Right cardiac atrium (tissue), 5 donors: ENCODE measurements at regions not wholly inside any gene's neighbourhood (a gene's known extent, or its start where the extent isn't known, plus 50 kb on each side); places are given as distances from the start of the nearest gene placed in this dataset.
A peak's percentile ranks its signal among the peaks of the same experiment; 100 is the strongest.

Experiments used
- ATAC-seq, 2 donors: fragments of 200-7000 bp; cut with Tn5 transposase; one replicate each; pipeline versions ENCODE4 v1.8.0 to v1.9.1; 2020; ENCODE audit warnings: moderate library complexity in 2 of 2, mild to moderate bottlenecking in 1 of 2
- DNase-seq, 3 donors: peaks; one replicate each; pipeline ENCODE4 v3.0.0-alpha.2; 2020
- H3K27ac ChIP-seq: one replicate; pipeline ENCODE4 v1.5.1; 2013; ENCODE audit warnings: mild to moderate bottlenecking, low read length, control low read depth, moderate library complexity
- H3K27me3 ChIP-seq: one replicate; pipeline ENCODE4 v1.6.1; 2013; ENCODE audit not compliant: control insufficient read depth, insufficient read depth
- H3K4me1 ChIP-seq: one replicate; pipeline ENCODE4 v1.6.1; 2013; ENCODE audit warnings: low read length; ENCODE audit not compliant: control insufficient read depth, insufficient read depth
- H3K4me3 ChIP-seq: one replicate; pipeline ENCODE4 v1.5.1; 2013; ENCODE audit warnings: low read length, control low read depth
- H3K9me3 ChIP-seq: one replicate; pipeline ENCODE4 v1.6.1; 2013; ENCODE audit warnings: low read length; ENCODE audit not compliant: control insufficient read depth
- WGBS: extraction: QIAGEN DNeasy Blood & Tissue Kit; methylation state at CpG from one replicate; pipeline ENCODE4 v1.1.7; 2013; 5-methylcytosine and 5-hydroxymethylcytosine counted together
- intact Hi-C, 4 donors: fragments of 100-400 bp; cut with DNase I; formaldehyde crosslinking; loops; one replicate each; pipeline versions ENCODE4 v1.11.0 to v1.14.0; 2022 to 2023
- donor health status: healthy with polysubstance abuse.
- donor health status: DM: no; HTN: yes; CAD: no.
- donor health status: DM: no; HTN: no; CAD: no.
- donor health status: DM: no; HTN: yes; CAD: no; lungs with severe emphysema.
- donor health status: DM: yes; HTN: yes; CAD: no.

DNA sequence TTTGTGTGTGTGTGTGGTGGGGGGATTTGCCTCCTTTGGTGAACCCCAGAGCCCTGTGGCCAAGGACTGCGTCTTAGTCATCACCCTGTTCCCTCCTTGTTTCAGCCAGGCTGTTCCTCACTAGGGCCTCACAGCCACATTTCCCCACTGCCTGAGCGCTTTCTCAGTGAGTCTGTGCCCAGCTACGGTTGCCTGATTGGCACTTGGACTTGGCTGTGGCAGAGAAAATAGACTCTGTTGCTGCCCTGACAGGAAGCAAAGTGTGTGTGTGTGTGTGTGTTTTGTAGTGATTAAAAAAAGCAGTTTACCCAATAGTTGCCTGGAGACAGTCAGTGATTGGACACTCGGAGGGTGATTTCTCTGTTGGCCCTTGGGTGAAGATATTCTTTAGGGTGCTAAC is 113.0 kb downstream of the UCHL1 start:
- Histone ChIP-seq H3K27me3 (no peaks in the 10 kb centered on the region), H3K4me1 (peaks cover 20% of the 10 kb centered on the region), H3K9me3 (no peaks in the 10 kb centered on the region), H3K4me3 (no peak overlapping the region), H3K27ac (peak overlapping the region; percentile 48)
- intact Hi-C loops, result loop anchor here in 2 of 4 donors (10.0 kb wide), 2 partner anchors 65 to 165 kb away; partner anchors contain the start of gene LIMCH1 (in 1 of the 2)
- DNase-seq (peak; percentile 40 to 64 (median 63)), ATAC-seq (peak; percentile 83 to 87)
- 49% methylated on average over 4 of the region's 4 CpGs for WGBS

DNA sequence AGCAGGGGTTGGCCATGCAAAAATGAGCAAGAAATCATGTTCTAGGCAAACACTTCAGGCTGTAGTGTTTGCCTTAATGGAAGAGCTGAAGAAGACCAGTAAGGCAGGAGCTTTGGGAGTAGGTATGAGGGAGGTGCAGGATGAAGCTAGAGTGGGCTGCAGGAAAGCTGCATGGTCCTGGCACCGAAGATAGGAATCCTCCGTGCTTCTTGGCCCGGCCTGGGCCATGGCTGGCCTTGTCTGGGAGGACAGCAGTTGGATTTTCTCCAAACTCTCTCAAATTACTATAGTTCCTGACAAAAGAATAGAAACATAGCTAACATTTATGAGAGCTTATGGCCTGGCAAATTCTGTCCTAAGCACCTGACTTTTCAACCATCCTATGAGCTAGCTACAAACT is 116.5 kb downstream of the UCHL1 start:
- H3K4me3 ChIP-seq, result no peak overlapping the region
- whole genome bisulfite sequencing, result 33% methylated on average over 3 of the region's 3 CpGs
- no peak overlapping the region for H3K27ac ChIP-seq
- intact Hi-C loops, result no loop called here
- H3K4me1 ChIP-seq, result peaks cover 24% of the 10 kb centered on the region
- H3K9me3 ChIP-seq, result no peaks in the 10 kb centered on the region
- DNase-seq (no peak), ATAC-seq (no peak)
- no peaks in the 10 kb centered on the region for H3K27me3 ChIP-seq

DNA sequence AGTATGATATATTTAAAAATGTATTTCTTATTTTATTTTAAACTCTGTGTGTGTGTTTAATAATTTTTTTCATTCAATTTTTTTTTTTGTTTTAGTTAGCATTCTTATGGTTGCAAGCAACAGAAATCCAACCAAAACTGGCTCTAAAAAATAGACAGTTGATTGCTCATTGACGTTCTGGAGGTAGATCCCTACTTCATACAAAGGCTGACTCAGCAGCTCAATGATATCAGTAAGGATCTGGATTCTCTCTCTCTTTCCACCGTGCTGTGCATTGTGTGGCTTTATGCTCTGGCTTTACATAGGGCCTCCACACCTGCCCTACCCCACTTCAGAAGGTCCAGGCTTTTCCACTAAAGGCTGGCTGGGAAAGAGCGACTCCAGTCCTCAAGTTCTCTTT is 117.8 kb downstream of the UCHL1 start:
- no peak for DNase-seq
- 47% methylated on average over 3 of the region's 3 CpGs for WGBS
- ATAC-seq, result no peak
- Histone ChIP-seq H3K9me3 (no peaks in the 10 kb centered on the region), H3K27me3 (no peaks in the 10 kb centered on the region), H3K4me1 (peaks cover 20% of the 10 kb centered on the region), H3K4me3 (no peak overlapping the region), H3K27ac (no peak overlapping the region)
- intact Hi-C loops, result no loop called here

DNA sequence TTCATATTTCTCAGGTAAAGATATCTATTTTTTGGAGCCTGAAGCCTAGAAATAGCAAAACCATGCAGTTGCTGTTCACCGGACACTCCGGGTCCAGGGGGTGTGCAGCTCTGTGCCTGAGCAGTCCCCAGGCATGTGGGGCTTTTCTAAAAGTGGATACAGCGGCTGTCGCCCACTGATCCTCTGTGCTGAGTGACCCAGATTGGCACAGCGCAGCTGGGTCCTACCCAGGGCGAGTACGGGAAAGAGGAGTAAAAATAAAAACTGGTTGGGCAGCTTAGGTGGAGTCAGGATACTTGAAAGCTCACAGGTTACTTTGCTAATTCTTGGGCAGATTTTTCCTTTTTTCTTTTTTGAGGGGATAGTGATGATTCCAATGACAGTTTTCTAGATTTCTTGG is 118.8 kb downstream of the UCHL1 start:
- 72% methylated on average over 7 of the region's 7 CpGs for WGBS
- intact Hi-C loops, result no loop called here
- peaks cover 18% of the 10 kb centered on the region for H3K4me1 ChIP-seq
- H3K4me3 ChIP-seq, result no peak overlapping the region
- peak in 1 of 3 donors; percentile 22 for DNase-seq
- H3K27ac ChIP-seq, result no peak overlapping the region
- no peaks in the 10 kb centered on the region for H3K27me3 ChIP-seq
- peak; percentile 65 to 78 for ATAC-seq
- no peaks in the 10 kb centered on the region for H3K9me3 ChIP-seq

DNA sequence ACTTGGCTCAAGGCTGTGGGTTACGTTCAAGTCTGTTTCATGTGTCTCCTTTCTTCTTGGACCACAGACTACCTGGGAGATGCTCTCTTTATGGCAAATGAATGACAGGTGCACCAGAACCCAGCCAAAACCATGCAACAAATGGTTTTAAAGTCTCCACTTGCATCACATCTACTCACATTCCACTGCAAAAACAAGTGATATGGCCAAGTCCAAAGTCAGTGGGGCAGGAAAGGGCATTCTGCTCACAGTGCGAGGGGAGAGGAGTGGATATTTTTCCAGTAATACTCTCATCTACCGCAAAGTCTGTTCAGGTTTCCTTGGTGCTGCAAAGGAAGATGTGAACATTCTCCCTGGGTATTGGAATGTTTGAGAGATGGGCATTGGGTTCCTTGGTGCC is 120.5 kb downstream of the UCHL1 start:
- DNase-seq (no peak), ATAC-seq (no peak)
- peaks cover 14% of the 10 kb centered on the region for H3K4me1 ChIP-seq
- intact Hi-C loops, result no loop called here
- no peaks in the 10 kb centered on the region for H3K27me3 ChIP-seq
- 97% methylated on average over 3 of the region's 3 CpGs for WGBS
- no peak overlapping the region for H3K27ac ChIP-seq
- no peak overlapping the region for H3K4me3 ChIP-seq
- H3K9me3 ChIP-seq, result no peaks in the 10 kb centered on the region

DNA sequence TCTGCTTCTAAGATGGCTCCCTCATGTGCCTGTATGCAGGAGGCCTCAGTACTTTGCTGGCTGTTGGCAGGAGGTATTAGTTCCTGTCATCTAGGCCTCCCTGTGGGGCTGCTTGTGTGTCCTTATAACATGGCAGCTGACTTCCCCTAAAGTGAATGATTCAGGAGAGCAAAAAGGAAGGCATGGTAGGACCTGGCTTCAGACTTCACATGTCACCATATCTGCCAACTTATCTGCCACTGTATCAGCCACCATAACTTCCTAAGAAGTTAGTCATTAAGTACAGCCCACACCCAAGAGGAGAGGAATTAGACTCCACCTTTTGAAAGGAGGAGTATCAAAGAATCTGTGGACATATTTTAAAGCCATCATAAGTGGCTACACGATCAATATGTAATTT is 122.5 kb downstream of the UCHL1 start:
- Histone ChIP-seq H3K27me3 (no peaks in the 10 kb centered on the region), H3K9me3 (no peaks in the 10 kb centered on the region), H3K4me1 (peaks cover 10% of the 10 kb centered on the region), H3K4me3 (no peak overlapping the region), H3K27ac (no peak overlapping the region)
- ATAC-seq (no peak), DNase-seq (no peak)
- WGBS, result 95% methylated on average over 1 of the region's 1 CpG
- intact Hi-C loops, result no loop called here

DNA sequence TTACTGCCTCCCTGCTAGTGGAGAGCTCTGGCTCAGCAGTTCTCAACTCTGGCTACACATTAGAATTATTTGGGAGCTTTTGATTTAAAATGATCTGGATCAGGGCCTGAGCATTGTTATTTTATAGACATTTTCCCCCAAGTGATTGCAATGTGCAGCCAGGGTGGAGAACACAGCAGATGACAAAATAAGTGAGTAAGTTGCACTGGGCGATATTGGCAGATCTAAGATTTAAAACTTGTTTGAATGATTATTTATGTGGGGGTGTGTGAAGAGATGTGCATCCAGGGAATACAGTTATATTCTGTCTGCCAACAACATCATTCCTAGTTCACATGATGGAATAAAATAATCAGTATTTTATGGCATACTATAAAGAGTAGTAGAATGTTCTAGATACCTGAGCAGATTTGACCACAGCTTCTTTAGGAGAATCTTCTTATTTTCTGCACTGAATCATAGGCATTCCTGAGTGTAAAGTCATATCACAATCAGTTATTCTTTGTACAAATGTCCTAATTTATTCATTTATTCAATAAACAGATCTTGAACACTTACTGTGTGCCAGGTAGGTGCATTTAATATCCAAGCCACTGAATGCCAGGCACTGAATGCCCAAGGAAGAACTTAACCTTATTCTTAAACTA is 123.9 kb downstream of the UCHL1 start:
- Histone ChIP-seq H3K27ac (no peak overlapping the region), H3K4me1 (peaks cover 6% of the 10 kb centered on the region), H3K27me3 (no peaks in the 10 kb centered on the region), H3K4me3 (no peak overlapping the region), H3K9me3 (no peaks in the 10 kb centered on the region)
- 66% methylated on average over 1 of the region's 1 CpG for WGBS
- DNase-seq (no peak), ATAC-seq (no peak)
- intact Hi-C loops, result no loop called here

DNA sequence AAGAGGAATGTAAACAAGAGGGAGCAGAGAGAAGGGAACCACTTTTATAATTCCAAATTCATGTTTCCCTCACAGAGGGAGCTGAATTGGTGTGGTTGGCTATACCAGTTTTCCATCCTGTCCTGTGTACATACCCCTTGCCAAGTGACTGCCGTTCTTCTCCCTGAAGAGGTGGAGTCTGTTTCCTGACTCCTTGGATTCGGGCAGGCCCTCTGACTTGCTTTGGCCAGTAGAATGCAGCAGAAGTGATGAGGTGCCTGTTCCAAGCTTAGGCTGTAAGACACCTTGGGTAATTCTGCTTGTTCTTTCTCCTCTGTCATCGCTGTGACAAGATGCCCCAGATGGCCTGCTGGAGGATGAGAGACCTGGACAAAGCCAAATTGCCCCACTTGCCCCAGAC is 124.7 kb downstream of the UCHL1 start:
- peak; percentile 21 to 61 for ATAC-seq

DNA sequence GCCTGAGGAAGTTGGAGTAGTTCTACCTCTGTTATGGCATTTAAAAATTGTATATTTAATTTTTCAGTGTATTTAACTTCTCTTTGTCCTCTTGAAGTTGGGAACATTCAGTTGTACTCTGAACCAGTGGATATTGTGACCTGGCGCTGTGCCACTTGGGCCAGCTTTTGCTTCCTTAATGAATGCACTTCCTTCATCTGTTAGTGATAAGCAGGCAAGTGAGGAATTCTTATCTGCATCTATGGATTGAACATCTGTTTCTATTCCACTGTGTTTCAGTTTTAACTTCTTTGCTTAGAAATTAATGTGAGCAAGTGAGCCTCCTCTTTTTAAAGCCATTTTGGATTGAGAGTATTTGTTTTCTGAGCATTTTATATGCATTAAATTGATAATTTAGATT is 128.3 kb downstream of the UCHL1 start:
- ATAC-seq, result peak; percentile 85 to 89
- 30% methylated on average over 1 of the region's 1 CpG for WGBS
- intact Hi-C loops, result no loop called here
- Histone ChIP-seq H3K4me3 (no peak overlapping the region), H3K4me1 (no peaks in the 10 kb centered on the region), H3K27ac (no peak overlapping the region), H3K27me3 (no peaks in the 10 kb centered on the region), H3K9me3 (no peaks in the 10 kb centered on the region)
- DNase-seq, result peak; percentile 87 to 97 (median 94)

More for the DNA sequence above, 124.7 kb downstream of the UCHL1 start:
- WGBS, result 53% methylated on average over 3 of the region's 3 CpGs
- H3K4me1 ChIP-seq, result peaks cover 6% of the 10 kb centered on the region
- intact Hi-C loops, result no loop called here
- H3K4me3 ChIP-seq, result no peak overlapping the region
- no peak for DNase-seq
- no peaks in the 10 kb centered on the region for H3K9me3 ChIP-seq
- no peak overlapping the region for H3K27ac ChIP-seq
- no peaks in the 10 kb centered on the region for H3K27me3 ChIP-seq

DNA sequence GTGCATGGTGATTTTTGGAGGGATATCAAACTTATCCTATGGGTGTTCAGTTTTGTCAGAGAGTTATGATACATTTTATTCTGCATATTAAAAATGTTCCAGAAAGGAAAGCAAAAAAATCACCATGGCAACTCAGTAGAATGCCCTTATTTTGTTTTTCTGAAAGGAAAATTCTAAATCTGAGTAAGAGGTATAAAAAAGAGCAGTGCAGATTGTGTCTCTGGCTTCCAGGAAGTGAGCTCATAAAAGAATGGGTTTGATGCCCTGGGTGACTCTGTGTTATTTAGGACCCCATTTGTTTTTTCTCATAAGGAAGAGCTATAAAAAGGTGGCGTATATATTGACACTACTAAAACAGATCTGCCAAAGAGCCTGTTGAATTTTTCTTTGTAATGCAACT is 128.8 kb downstream of the UCHL1 start:
- DNase-seq (no peak), ATAC-seq (no peak)
- Histone ChIP-seq H3K9me3 (no peaks in the 10 kb centered on the region), H3K4me1 (no peaks in the 10 kb centered on the region), H3K4me3 (no peak overlapping the region), H3K27me3 (no peaks in the 10 kb centered on the region), H3K27ac (no peak overlapping the region)
- 83% methylated on average over 1 of the region's 1 CpG for WGBS
- intact Hi-C loops, result no loop called here

DNA sequence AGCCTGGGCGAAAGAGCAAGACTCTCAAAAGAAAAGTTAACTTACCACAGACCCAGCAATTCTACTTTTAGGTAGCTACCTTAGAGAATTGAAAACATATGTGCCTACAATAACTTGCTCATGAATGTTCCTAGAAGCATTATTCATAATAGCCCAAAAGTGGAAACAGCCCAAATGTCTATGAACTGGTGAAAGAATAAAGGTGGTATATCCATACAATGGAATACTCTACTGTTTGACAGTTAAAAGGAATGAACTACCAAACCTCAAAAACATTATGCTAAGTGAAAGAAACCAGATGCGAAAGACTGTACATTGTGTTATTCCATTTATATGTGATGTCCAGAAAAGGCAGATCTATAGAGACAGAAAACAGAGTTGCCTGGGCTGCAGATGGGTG is 131.4 kb downstream of the UCHL1 start:
- intact Hi-C loops, result no loop called here
- DNase-seq (no peak), ATAC-seq (no peak)
- Histone ChIP-seq H3K9me3 (no peaks in the 10 kb centered on the region), H3K4me1 (no peaks in the 10 kb centered on the region), H3K27ac (no peak overlapping the region), H3K27me3 (no peaks in the 10 kb centered on the region), H3K4me3 (no peak overlapping the region)
- over 99% methylated on average over 2 of the region's 2 CpGs for WGBS

DNA sequence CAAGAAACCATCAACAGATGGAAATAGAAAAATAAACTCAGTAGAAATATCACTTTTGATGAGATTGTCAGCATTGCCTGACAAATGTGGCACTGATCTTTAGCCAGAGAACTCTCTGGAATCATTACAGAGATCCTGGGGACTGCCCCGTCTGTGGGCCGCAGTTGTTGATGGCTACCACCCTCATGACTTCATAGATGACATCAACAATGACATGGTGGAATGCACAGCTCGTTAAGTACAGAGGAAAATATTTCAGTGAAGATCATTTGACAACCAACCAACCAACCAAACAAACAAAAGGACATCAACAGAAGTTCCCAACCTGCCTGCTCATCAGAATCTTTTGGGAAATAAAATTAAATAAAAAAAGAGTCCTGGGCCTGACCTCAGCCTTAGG is 132.6 kb downstream of the UCHL1 start:
- DNase-seq, result no peak
- Histone ChIP-seq H3K4me3 (no peak overlapping the region), H3K27me3 (no peaks in the 10 kb centered on the region), H3K4me1 (no peaks in the 10 kb centered on the region), H3K9me3 (no peaks in the 10 kb centered on the region), H3K27ac (no peak overlapping the region)
- intact Hi-C loops, result no loop called here
- 84% methylated on average over 3 of the region's 3 CpGs for WGBS
- ATAC-seq, result no peak
